H9 (cell line): ENCODE measurements at regions not wholly inside any gene's neighbourhood (a gene's known extent, or its start where the extent isn't known, plus 50 kb on each side); places are given as distances from the start of the nearest gene placed in this dataset.
"Not testable (repeated sequence)": the region's sequence is repeated elsewhere in the genome, so short reads cannot be mapped to it uniquely, and the experiment has no call there.

Source experiments
- DNase-seq: peaks from one replicate; pipeline ENCODE4 v3.0.0-alpha.2; 2017
- H2AFZ ChIP-seq: one replicate; pipeline ENCODE4 v1.6.1; 2013; ENCODE audit warnings: mild to moderate bottlenecking, low read length, control low read depth, moderate library complexity
- H2AK5ac ChIP-seq: 2 replicates; pipeline ENCODE4 v1.6.1; 2013; ENCODE audit warnings: low read length, control low read depth, mixed read lengths; ENCODE audit not compliant: insufficient read length
- H2BK120ac ChIP-seq: one replicate; pipeline ENCODE4 v1.6.1; 2013; ENCODE audit warnings: low read depth, mild to moderate bottlenecking, low read length, control low read depth, inconsistent platforms; ENCODE audit not compliant: poor library complexity, severe bottlenecking
- H2BK12ac ChIP-seq: 2 replicates; pipeline ENCODE4 v1.6.1; 2013; ENCODE audit warnings: low read length, control low read depth, mixed read lengths, low read depth; ENCODE audit not compliant: insufficient read length
- H2BK15ac ChIP-seq: 2 replicates; pipeline ENCODE4 v1.6.1; 2013; ENCODE audit warnings: low read depth, low read length, control low read depth
- H2BK20ac ChIP-seq: one replicate; pipeline ENCODE4 v1.6.1; 2013; ENCODE audit warnings: low read depth, mild to moderate bottlenecking, low read length, control low read depth, inconsistent platforms; ENCODE audit not compliant: poor library complexity, severe bottlenecking
- H2BK5ac ChIP-seq: 2 replicates; pipeline ENCODE4 v1.6.1; 2013; ENCODE audit warnings: low read length, control low read depth, mixed read lengths; ENCODE audit not compliant: insufficient read length
- H3K14ac ChIP-seq: 2 replicates; pipeline ENCODE4 v1.6.1; 2013; ENCODE audit warnings: low read length, control low read depth; ENCODE audit not compliant: insufficient read depth
- H3K18ac ChIP-seq: 2 replicates; pipeline ENCODE4 v1.6.1; 2013; ENCODE audit warnings: low read depth, mild to moderate bottlenecking, mixed read lengths, low read length, control low read depth; ENCODE audit not compliant: insufficient read length
- H3K23ac ChIP-seq: 2 replicates; pipeline ENCODE4 v1.6.1; 2013; ENCODE audit warnings: low read length, control low read depth, mixed read lengths, low read depth; ENCODE audit not compliant: insufficient read length
- H3K23me2 ChIP-seq: 2 replicates; pipeline ENCODE4 v1.6.1; 2013; ENCODE audit warnings: low read depth, mild to moderate bottlenecking, mixed read lengths, low read length, control low read depth; ENCODE audit not compliant: insufficient read length, poor library complexity, severe bottlenecking
- H3K27ac ChIP-seq: 2 replicates; pipeline ENCODE4 v1.5.1; 2013; ENCODE audit warnings: low read length, control low read depth, mixed read lengths, low read depth; ENCODE audit not compliant: insufficient read length
- H3K27me3 ChIP-seq: 2 replicates; pipeline ENCODE4 v1.6.1; 2013; ENCODE audit warnings: low read length, control low read depth, inconsistent platforms; ENCODE audit not compliant: insufficient read depth
- H3K4ac ChIP-seq: 2 replicates; pipeline ENCODE4 v1.6.1; 2013; ENCODE audit warnings: low read depth, mild to moderate bottlenecking, control low read depth, inconsistent platforms, low read length, moderate library complexity
- H3K4me1 ChIP-seq: 2 replicates; pipeline ENCODE4 v1.6.1; 2013; ENCODE audit warnings: low read length, control low read depth, inconsistent platforms; ENCODE audit not compliant: insufficient read depth
- H3K4me2 ChIP-seq: 2 replicates; pipeline ENCODE4 v1.6.1; 2013; ENCODE audit warnings: low read length, control low read depth, mixed read lengths; ENCODE audit not compliant: insufficient read length, insufficient read depth
- H3K56ac ChIP-seq: 2 replicates; pipeline ENCODE4 v1.6.1; 2013; ENCODE audit warnings: low read depth, mild to moderate bottlenecking, mixed read lengths, low read length, control low read depth; ENCODE audit not compliant: insufficient read length
- H3K79me1 ChIP-seq: 2 replicates; pipeline ENCODE4 v1.6.1; 2013; ENCODE audit warnings: low read depth, mild to moderate bottlenecking, moderate library complexity, low read length, control low read depth, inconsistent platforms; ENCODE audit not compliant: insufficient read depth, poor library complexity, severe bottlenecking
- H3K79me2 ChIP-seq: 2 replicates; pipeline ENCODE4 v1.6.1; 2013; ENCODE audit warnings: low read length, control low read depth, inconsistent platforms; ENCODE audit not compliant: insufficient read depth
- H3K9ac ChIP-seq: 2 replicates; pipeline ENCODE4 v1.6.1; 2013; ENCODE audit warnings: low read length, control low read depth, mixed read lengths; ENCODE audit not compliant: insufficient read length; ENCODE audit errors: extremely low read depth
- H3K9me3 ChIP-seq: one replicate; pipeline ENCODE4 v1.6.1; 2013; ENCODE audit warnings: low read depth, low read length, inconsistent platforms; ENCODE audit not compliant: control insufficient read depth
- H3T11ph ChIP-seq: one replicate; pipeline ENCODE4 v1.6.1; 2013; ENCODE audit warnings: mild to moderate bottlenecking, low read length, control low read depth, inconsistent platforms
- H4K20me1 ChIP-seq: one replicate; pipeline ENCODE4 v1.6.1; 2013; ENCODE audit not compliant: control insufficient read depth, insufficient read length, insufficient read depth
- H4K5ac ChIP-seq: 2 replicates; pipeline ENCODE4 v1.6.1; 2013; ENCODE audit warnings: low read depth, mild to moderate bottlenecking, mixed read lengths, low read length, control low read depth; ENCODE audit not compliant: insufficient read length
- H4K8ac ChIP-seq: replicated peaks from 2 replicates; pipeline ENCODE4 v1.6.1; 2013; ENCODE audit warnings: low read length, control low read depth, mixed read lengths, low read depth; ENCODE audit not compliant: insufficient read length
- H4K91ac ChIP-seq: 2 replicates; pipeline ENCODE4 v1.6.1; 2013; ENCODE audit warnings: low read depth, mild to moderate bottlenecking, moderate library complexity, mixed read lengths, low read length, control low read depth; ENCODE audit not compliant: insufficient read length
- H3K27ac Mint-ChIP-seq, 3 experiments: 2 replicates in 2 of 3; 3 replicates in 1 of 3; pipeline ENCODE4 v1.8.0; 2020 to 2021; ENCODE audit warnings: mixed read lengths in 3 of 3, mild to moderate bottlenecking in 1 of 3, moderate library complexity in 1 of 3
- H3K27me3 Mint-ChIP-seq: 2 replicates; pipeline ENCODE4 v1.8.0; 2021; ENCODE audit warnings: low read depth, mild to moderate bottlenecking, moderate library complexity, mixed read lengths
- H3K36me3 Mint-ChIP-seq, 3 experiments: 2 replicates in 2 of 3; 3 replicates in 1 of 3; pipeline ENCODE4 v1.8.0; 2020 to 2021; ENCODE audit warnings: low read depth in 3 of 3, mixed read lengths in 3 of 3; ENCODE audit not compliant: insufficient read depth in 1 of 3
- H3K4me1 Mint-ChIP-seq, 2 experiments: 2 replicates each; pipeline ENCODE4 v1.8.0; 2020; ENCODE audit warnings: mixed read lengths in 2 of 2
- H3K4me3 Mint-ChIP-seq, 2 experiments: 2 replicates in 1 of 2; 3 replicates in 1 of 2; pipeline ENCODE4 v1.8.0; 2020 to 2021; ENCODE audit warnings: mild to moderate bottlenecking in 2 of 2, mixed read lengths in 2 of 2, moderate library complexity in 1 of 2
- H3K9me3 Mint-ChIP-seq, 2 experiments: 2 replicates in 1 of 2; 3 replicates in 1 of 2; pipeline ENCODE4 v1.8.0; 2020; ENCODE audit warnings: mild to moderate bottlenecking in 2 of 2, mixed read lengths in 2 of 2, moderate library complexity in 1 of 2
- WGBS: extraction: QIAGEN DNeasy Blood & Tissue Kit; methylation state at CpG from one replicate; pipeline ENCODE4 v1.1.7; 2013; ENCODE audit warnings: missing lambda C conversion rate, low lambda C conversion rate, mixed read lengths; ENCODE audit not compliant: insufficient read length; ENCODE audit errors: extremely low coverage; 5-methylcytosine and 5-hydroxymethylcytosine counted together
- TF ChIP-seq, protein P1 (sequence below): fragments of 200-600 bp; sonication (generic); conservative IDR thresholded peaks from 3 replicates; pipeline ENCODE4 v1.8.0; 2021; ENCODE audit warnings: antibody characterized with exemption, mild to moderate bottlenecking

DNA sequence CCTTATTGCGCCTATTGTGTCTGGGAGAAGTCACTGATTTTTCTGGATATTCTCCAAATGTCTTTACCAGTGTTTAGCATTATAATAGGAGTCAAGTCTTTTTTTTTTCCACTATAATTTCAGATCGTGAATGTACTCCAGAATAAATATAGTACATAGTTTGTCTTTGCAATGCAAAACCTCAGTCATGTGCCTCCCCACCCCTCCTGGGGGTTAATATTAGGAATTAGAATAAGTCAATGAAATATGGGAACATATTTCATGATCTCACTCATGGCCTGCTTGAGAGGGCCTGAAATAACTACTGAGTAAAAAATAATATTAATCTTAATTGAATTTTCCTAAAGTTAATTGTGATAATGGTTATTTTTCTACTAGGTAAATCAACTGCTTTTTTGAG lies 79.0 kb upstream of the TMEM170B start:
- Histone ChIP-seq H3K56ac (no peak overlapping the region), H3K4ac (no peak overlapping the region), H4K20me1 (no peaks in the 10 kb centered on the region), H2BK20ac (no peak overlapping the region), H3K18ac (no peak overlapping the region), H4K8ac (no peak overlapping the region), H3K9ac (no peak overlapping the region), H3K79me2 (no peaks in the 10 kb centered on the region), H2AFZ (no peak overlapping the region), H3K4me1 (no peaks in the 10 kb centered on the region), H2BK12ac (no peak overlapping the region), H3K27me3 (no peaks in the 10 kb centered on the region), H3K14ac (no peak overlapping the region), H4K91ac (no peak overlapping the region), H3K23ac (no peak overlapping the region), H3K23me2 (no peaks in the 10 kb centered on the region), H3K4me2 (no peak overlapping the region), H3T11ph (no peak overlapping the region), H4K5ac (no peak overlapping the region), H2BK15ac (no peak overlapping the region), H2BK5ac (no peak overlapping the region), H3K9me3 (no peaks in the 10 kb centered on the region), H2AK5ac (no peak overlapping the region), H3K79me1 (no peaks in the 10 kb centered on the region), H3K27ac (no peak overlapping the region), H2BK120ac (no peak overlapping the region)
- H3K9me3 Mint-ChIP-seq, result peaks cover 0 to 6% of the 10 kb centered on the region in 2 experiments; a peak in 4 of 5 replicates
- TF ChIP-seq, protein P1, sequence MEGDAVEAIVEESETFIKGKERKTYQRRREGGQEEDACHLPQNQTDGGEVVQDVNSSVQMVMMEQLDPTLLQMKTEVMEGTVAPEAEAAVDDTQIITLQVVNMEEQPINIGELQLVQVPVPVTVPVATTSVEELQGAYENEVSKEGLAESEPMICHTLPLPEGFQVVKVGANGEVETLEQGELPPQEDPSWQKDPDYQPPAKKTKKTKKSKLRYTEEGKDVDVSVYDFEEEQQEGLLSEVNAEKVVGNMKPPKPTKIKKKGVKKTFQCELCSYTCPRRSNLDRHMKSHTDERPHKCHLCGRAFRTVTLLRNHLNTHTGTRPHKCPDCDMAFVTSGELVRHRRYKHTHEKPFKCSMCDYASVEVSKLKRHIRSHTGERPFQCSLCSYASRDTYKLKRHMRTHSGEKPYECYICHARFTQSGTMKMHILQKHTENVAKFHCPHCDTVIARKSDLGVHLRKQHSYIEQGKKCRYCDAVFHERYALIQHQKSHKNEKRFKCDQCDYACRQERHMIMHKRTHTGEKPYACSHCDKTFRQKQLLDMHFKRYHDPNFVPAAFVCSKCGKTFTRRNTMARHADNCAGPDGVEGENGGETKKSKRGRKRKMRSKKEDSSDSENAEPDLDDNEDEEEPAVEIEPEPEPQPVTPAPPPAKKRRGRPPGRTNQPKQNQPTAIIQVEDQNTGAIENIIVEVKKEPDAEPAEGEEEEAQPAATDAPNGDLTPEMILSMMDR, result no peak
- no peak overlapping the region for H3K4me3 Mint-ChIP-seq
- H3K36me3 Mint-ChIP-seq, result no peaks in the 10 kb centered on the region; a peak in 1 of 7 replicates
- H3K4me1 Mint-ChIP-seq, result no peaks in the 10 kb centered on the region
- H3K27ac Mint-ChIP-seq, result no peak overlapping the region
- WGBS, result no CpG with 5 or more reads among the region's 2 CpGs
- no peak for DNase-seq
- peaks cover 13% of the 10 kb centered on the region for H3K27me3 Mint-ChIP-seq

DNA sequence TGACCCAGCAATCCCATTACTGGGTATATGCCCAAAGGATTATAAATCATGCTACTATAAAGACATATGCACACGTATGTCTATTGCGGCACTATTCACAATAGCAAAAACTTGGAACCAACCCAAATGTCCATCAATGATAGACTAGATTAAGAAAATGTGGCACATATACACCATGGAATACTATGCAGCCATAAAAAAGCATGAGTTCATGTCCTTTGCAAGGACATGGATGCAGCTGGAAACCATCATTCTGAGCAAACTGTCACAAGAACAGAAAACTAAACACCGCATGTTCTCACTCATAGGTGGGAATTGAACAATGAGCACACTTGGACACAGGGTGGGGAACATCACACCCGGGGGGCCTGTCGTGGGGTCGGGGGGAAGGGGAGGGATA lies 80.1 kb upstream of the TMEM170B start:
- peaks cover 15% of the 10 kb centered on the region for H3K27me3 Mint-ChIP-seq
- H3K79me2 ChIP-seq, H3K36me3 Mint-ChIP-seq, H3K27me3 ChIP-seq, H2BK15ac ChIP-seq, H2AFZ ChIP-seq, H3K23ac ChIP-seq, H4K8ac ChIP-seq, H4K91ac ChIP-seq, H2BK12ac ChIP-seq, H2BK5ac ChIP-seq, H3K9me3 ChIP-seq, H3K4me2 ChIP-seq, H3K56ac ChIP-seq, H3K9ac ChIP-seq, H3K4me1 ChIP-seq, H4K5ac ChIP-seq, H4K20me1 ChIP-seq, H2BK120ac ChIP-seq, H3T11ph ChIP-seq, H2AK5ac ChIP-seq, H3K4me3 Mint-ChIP-seq, H3K79me1 ChIP-seq, H3K9me3 Mint-ChIP-seq, DNase-seq, H2BK20ac ChIP-seq, H3K23me2 ChIP-seq, H3K14ac ChIP-seq, H3K27ac Mint-ChIP-seq, H3K18ac ChIP-seq, H3K27ac ChIP-seq, H3K4me1 Mint-ChIP-seq, H3K4ac ChIP-seq: not testable (repeated sequence)
- WGBS, result no CpG with 5 or more reads among the region's 6 CpGs
